ENCODE measurements at regions not wholly inside any gene's neighbourhood (a gene's known extent, or its start where the extent isn't known, plus 50 kb on each side); places are given as distances from the start of the nearest gene placed in this dataset.
"Not testable (repeated sequence)": the region's sequence is repeated elsewhere in the genome, so short reads cannot be mapped to it uniquely, and the experiment has no call there.

DNA sequence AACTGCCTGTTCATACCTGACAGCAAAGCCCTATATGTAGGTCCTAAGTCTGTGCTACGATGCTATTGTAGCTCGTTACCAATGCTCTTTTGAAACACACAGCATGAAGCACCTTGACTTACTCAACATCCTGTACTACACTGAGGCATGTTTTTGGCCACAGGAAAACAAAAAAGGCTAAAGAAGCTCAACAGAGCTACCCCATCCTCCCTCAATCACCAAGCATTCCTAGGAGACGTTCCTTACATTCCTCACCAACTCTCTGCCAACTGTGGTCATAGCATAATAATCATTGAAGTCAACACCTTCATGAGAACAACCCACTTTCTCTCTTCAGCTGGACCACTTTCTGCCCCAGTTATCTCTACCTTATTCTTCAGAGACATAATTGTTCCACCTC, 73.7 kb upstream of the SLC25A43 start:
- Histone ChIP-seq H2AK5ac (ENCODE audit: insufficient read length, low read length) (no peak overlapping the region), H3K23me2 (ENCODE audit: insufficient read length, low read depth, low read length, poor library complexity, severe bottlenecking) (no peaks in the 10 kb centered on the region), H3K79me1 (ENCODE audit: insufficient read depth, low read depth, low read length, poor library complexity, severe bottlenecking) (no peaks in the 10 kb centered on the region), H2BK20ac (ENCODE audit: low read depth, low read length, poor library complexity, severe bottlenecking) (no peak overlapping the region), H3K18ac (ENCODE audit: insufficient read length, low read depth, low read length) (no peak overlapping the region), H3K9me3 (ENCODE audit: control insufficient read depth, low read depth, low read length) (peaks cover 35% of the 10 kb centered on the region), H2BK5ac (ENCODE audit: insufficient read length, low read length) (no peak overlapping the region), H3K56ac (ENCODE audit: insufficient read length, low read depth, low read length) (no peak overlapping the region), H4K91ac (ENCODE audit: insufficient read length, low read depth, low read length) (no peak overlapping the region), H2AFZ (ENCODE audit: low read length) (no peak overlapping the region), H3K27ac (ENCODE audit: insufficient read length, low read depth, low read length) (no peak overlapping the region), H2BK15ac (ENCODE audit: low read depth, low read length) (no peak overlapping the region), H3T11ph (ENCODE audit: low read length) (no peak overlapping the region), H3K23ac (ENCODE audit: insufficient read length, low read depth, low read length) (no peak overlapping the region), H3K79me2 (ENCODE audit: insufficient read depth, low read length) (no peaks in the 10 kb centered on the region), H4K5ac (ENCODE audit: insufficient read length, low read depth, low read length) (no peak overlapping the region), H2BK12ac (ENCODE audit: insufficient read length, low read depth, low read length) (no peak overlapping the region), H3K4me2 (ENCODE audit: insufficient read depth, insufficient read length, low read length) (no peak overlapping the region), H3K9ac (ENCODE audit: extremely low read depth, insufficient read length, low read length) (no peak overlapping the region), H4K20me1 (ENCODE audit: control insufficient read depth, insufficient read depth, insufficient read length) (no peaks in the 10 kb centered on the region), H3K4me1 (ENCODE audit: insufficient read depth, low read length) (peaks cover 5% of the 10 kb centered on the region; the same call in 1 of the 2 replicates), H2BK120ac (ENCODE audit: low read depth, low read length, poor library complexity, severe bottlenecking) (no peak overlapping the region), H3K27me3 (ENCODE audit: insufficient read depth, low read length) (no peaks in the 10 kb centered on the region), H3K4ac (ENCODE audit: low read depth, low read length) (no peak overlapping the region), H3K14ac (ENCODE audit: insufficient read depth, low read length) (no peak overlapping the region; the same call in 1 of the 2 replicates), H4K8ac (replicated peaks; ENCODE audit: insufficient read length, low read depth, low read length) (no peak overlapping the region)
- Mint-ChIP-seq H3K27me3 (ENCODE audit: low read depth) (peaks cover 2% of the 10 kb centered on the region), H3K9me3 (peaks cover 84 to 85% of the 10 kb centered on the region in 2 experiments), H3K36me3 (ENCODE audit: insufficient read depth in 1 of 3, low read depth in 3 of 3) (peaks cover 15 to 28% (median 26%) of the 10 kb centered on the region in 3 experiments), H3K4me1 (peaks cover 4 to 12% of the 10 kb centered on the region in 2 experiments), H3K27ac (no peak overlapping the region), H3K4me3 (no peak overlapping the region)
- DNase-seq = no peak
- WGBS (ENCODE audit: extremely low coverage, insufficient read length, low lambda C conversion rate) = no CpG with 5 or more reads among the region's 3 CpGs
- TF ChIP-seq, protein P1, sequence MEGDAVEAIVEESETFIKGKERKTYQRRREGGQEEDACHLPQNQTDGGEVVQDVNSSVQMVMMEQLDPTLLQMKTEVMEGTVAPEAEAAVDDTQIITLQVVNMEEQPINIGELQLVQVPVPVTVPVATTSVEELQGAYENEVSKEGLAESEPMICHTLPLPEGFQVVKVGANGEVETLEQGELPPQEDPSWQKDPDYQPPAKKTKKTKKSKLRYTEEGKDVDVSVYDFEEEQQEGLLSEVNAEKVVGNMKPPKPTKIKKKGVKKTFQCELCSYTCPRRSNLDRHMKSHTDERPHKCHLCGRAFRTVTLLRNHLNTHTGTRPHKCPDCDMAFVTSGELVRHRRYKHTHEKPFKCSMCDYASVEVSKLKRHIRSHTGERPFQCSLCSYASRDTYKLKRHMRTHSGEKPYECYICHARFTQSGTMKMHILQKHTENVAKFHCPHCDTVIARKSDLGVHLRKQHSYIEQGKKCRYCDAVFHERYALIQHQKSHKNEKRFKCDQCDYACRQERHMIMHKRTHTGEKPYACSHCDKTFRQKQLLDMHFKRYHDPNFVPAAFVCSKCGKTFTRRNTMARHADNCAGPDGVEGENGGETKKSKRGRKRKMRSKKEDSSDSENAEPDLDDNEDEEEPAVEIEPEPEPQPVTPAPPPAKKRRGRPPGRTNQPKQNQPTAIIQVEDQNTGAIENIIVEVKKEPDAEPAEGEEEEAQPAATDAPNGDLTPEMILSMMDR (conservative IDR thresholded peaks at IDR 0.05) = no peak

DNA sequence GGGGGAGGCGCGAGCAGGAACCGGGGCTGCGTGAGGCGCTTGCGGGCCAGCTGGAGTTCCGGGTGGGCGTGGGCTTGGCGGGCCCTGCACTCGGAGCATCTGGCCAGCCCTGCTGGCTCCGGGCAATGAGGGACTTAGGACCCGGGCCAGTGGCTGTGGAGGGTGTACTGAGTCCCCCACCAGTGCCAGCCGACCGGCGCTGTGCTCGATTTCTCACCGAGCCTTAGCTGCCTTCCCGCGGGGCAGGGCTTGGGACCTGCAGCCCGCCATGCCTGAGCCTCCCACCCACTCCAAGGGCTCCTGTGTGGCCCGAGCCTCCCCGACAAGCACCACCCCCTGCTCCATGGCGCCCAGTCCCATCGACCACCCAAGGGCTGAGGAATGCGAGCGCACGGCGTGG, 67.3 kb upstream of the SLC25A43 start:
- not testable (repeated sequence) for H4K91ac ChIP-seq (ENCODE audit: insufficient read length, low read depth, low read length)

More for the DNA sequence above, 67.3 kb upstream of the SLC25A43 start:
- not testable (repeated sequence) for H2BK120ac ChIP-seq (ENCODE audit: low read depth, low read length, poor library complexity, severe bottlenecking); H2BK15ac ChIP-seq (ENCODE audit: low read depth, low read length); H3K4ac ChIP-seq (ENCODE audit: low read depth, low read length); H3K56ac ChIP-seq (ENCODE audit: insufficient read length, low read depth, low read length); H4K8ac ChIP-seq (replicated peaks; ENCODE audit: insufficient read length, low read depth, low read length); H2BK5ac ChIP-seq (ENCODE audit: insufficient read length, low read length); H3K79me2 ChIP-seq (ENCODE audit: insufficient read depth, low read length); H3K18ac ChIP-seq (ENCODE audit: insufficient read length, low read depth, low read length); H2BK12ac ChIP-seq (ENCODE audit: insufficient read length, low read depth, low read length); H3K27me3 Mint-ChIP-seq (ENCODE audit: low read depth); H4K5ac ChIP-seq (ENCODE audit: insufficient read length, low read depth, low read length); DNase-seq; H2AFZ ChIP-seq (ENCODE audit: low read length); H3K4me1 Mint-ChIP-seq; H2BK20ac ChIP-seq (ENCODE audit: low read depth, low read length, poor library complexity, severe bottlenecking); H3K27me3 ChIP-seq (ENCODE audit: insufficient read depth, low read length); H2AK5ac ChIP-seq (ENCODE audit: insufficient read length, low read length); H3K23ac ChIP-seq (ENCODE audit: insufficient read length, low read depth, low read length); H3K27ac ChIP-seq (ENCODE audit: insufficient read length, low read depth, low read length); H3K4me1 ChIP-seq (ENCODE audit: insufficient read depth, low read length); H3K23me2 ChIP-seq (ENCODE audit: insufficient read length, low read depth, low read length, poor library complexity, severe bottlenecking); H3K14ac ChIP-seq (ENCODE audit: insufficient read depth, low read length); H4K20me1 ChIP-seq (ENCODE audit: control insufficient read depth, insufficient read depth, insufficient read length); H3T11ph ChIP-seq (ENCODE audit: low read length); H3K4me2 ChIP-seq (ENCODE audit: insufficient read depth, insufficient read length, low read length); H3K4me3 Mint-ChIP-seq; H3K79me1 ChIP-seq (ENCODE audit: insufficient read depth, low read depth, low read length, poor library complexity, severe bottlenecking); H3K9ac ChIP-seq (ENCODE audit: extremely low read depth, insufficient read length, low read length); H3K27ac Mint-ChIP-seq; H3K36me3 Mint-ChIP-seq (ENCODE audit: insufficient read depth in 1 of 3, low read depth in 3 of 3)
- H3K9me3 Mint-ChIP-seq = peaks cover 70 to 73% of the 10 kb centered on the region in 2 experiments
- peaks cover 29% of the 10 kb centered on the region for H3K9me3 ChIP-seq (ENCODE audit: control insufficient read depth, low read depth, low read length)
- WGBS (ENCODE audit: extremely low coverage, insufficient read length, low lambda C conversion rate) = no CpG with 5 or more reads among the region's 28 CpGs

Measured in H9 (cell line).